Right renal cortex interstitium (tissue), 3 donors: ENCODE measurements at regions not wholly inside any gene's neighbourhood (a gene's known extent, or its start where the extent isn't known, plus 50 kb on each side); places are given as distances from the start of the nearest gene placed in this dataset.
"Not testable (repeated sequence)": the region's sequence is repeated elsewhere in the genome, so short reads cannot be mapped to it uniquely, and the experiment has no call there.

Source experiments
- DNase-seq, 3 donors: peaks; one replicate each; pipeline ENCODE4 v3.0.0-alpha.2; 2013; ENCODE audit warnings: low read depth in 3 of 3, low spot score in 2 of 3

DNA sequence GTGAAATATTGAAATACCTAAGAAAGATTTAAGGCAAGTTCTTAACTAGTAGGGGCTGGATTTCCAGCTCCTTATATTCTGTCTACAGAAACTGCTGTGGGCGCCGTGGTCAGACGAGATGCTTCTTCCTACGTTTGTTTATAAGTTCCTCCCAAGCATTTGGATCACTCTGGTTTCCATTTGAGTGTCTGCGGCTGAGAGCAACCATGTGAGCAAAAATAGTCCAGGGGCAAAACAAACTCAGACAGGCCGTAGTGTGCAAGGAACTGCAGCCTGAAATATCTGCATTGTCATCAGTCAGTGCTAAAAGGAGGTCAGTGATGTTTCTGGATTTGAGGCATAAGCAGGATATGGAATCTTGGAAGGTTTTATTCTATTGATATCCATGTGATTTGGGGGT is 485.9 kb upstream of the JAG1 start:
- no peak for DNase-seq

DNA sequence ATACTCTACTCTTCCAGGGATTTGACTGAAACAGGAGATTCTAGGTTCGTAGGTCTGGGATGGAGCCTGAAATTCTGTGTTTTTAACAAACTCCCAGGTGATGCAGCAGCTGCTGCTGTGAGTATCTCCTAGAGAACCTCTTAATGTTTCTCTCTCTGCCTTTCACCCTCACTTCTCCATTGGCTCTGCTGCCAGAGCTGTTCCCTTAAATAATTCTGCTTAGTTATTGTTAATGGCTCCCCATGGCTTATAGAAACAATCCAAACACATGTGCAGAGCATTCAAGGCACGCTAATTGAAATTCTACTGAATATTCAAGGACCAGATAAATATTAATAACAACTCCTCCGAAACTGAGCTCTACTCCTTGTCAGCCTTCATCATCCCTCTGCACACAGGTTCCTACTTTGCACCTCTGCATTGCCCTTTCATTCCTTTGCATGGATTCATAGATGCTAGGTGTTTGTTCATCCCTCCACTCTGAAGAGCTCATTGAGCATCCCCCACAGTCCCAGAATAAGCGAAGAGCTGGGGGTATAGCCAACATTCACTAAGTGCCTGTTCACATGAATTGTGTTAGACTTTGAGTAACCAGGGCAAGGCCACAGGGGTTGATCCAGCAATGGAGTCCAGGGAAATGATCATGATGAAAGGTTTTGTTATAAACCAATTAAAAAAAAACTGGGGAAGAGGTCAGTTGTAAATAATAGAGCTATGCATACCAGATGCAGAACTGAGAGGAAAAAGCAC is 488.4 kb upstream of the JAG1 start:
- DNase-seq: no peak

DNA sequence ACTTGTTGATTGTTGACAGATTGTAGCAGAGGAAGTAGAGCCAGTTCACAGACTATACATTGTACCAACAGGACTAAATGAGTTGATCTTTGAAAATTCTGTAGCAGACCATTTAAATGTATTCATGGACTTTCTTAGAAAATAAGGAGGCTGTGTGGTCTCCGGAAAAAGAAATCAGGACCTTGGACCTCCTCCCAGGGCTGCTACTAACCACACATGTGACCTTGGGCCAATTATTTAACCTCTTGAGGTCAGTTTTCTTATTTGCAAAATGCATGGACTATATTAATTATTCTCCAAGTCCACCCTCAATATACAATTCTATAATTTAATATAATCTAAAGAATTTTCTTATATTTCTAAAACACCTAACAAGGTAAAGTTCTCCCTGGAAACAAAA is 492.0 kb upstream of the JAG1 start:
- no peak for DNase-seq

GRCh38 chr20:11166712-11167111 is 492.9 kb upstream of the JAG1 start:
- DNase-seq: no peak

- DNase-seq: no peak
Measured at GRCh38 chr20:11168026-11168425, 494.2 kb upstream of the JAG1 start.

- DNase-seq: no peak
Measured at GRCh38 chr20:11170025-11170424, 496.2 kb upstream of the JAG1 start.

- DNase-seq: no peak
Measured at GRCh38 chr20:11170565-11170964, 496.8 kb upstream of the JAG1 start.

- DNase-seq: no peak
Measured at GRCh38 chr20:11172881-11173280, 499.1 kb upstream of the JAG1 start.

DNA sequence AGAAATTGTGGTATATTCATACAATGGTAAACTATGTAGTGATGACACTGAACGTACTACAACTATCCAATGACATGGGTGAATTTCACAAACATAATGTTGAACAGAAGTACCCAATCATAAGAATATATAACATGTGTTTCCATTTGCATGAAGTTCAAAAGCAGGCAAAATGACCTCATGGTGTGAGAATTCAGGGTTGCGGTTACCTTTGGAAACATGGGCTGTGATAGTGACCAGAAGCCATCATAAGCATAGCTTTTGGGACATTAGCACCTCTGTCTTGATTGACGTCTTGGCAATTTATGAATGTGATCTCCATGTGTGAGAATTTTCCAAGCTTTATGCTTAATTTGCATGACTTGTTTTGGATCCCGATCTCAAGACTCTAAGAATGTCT is 500.1 kb upstream of the JAG1 start:
- no peak for DNase-seq

GRCh38 chr20:11174861-11175260 is 501.1 kb upstream of the JAG1 start:
- DNase-seq: no peak

GRCh38 chr20:11176431-11176830 is 502.6 kb upstream of the JAG1 start:
- no peak for DNase-seq

- no peak for DNase-seq
Measured at GRCh38 chr20:11178946-11179654, 505.3 kb upstream of the JAG1 start.

DNA sequence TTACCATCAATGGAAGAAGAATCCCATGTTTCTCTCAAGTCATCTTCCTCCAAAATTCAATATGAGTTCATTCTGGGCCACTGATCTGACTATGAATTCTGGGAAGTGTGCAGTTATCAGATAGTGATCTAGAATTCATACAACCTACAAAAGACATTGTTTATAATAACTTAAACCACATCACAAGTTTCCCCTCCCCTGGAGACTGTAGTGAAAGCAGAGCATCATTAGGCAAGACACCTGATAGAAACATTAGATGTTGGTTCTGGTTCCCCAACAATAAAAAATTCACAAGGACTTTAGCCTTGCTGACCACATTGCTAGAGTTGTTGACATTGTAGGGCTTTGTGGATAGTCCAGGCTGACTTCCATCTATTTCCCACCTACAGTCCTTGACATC is 506.4 kb upstream of the JAG1 start:
- DNase-seq: no peak

- not testable (repeated sequence) for DNase-seq
Measured at GRCh38 chr20:11181129-11181528, 507.3 kb upstream of the JAG1 start.

DNA sequence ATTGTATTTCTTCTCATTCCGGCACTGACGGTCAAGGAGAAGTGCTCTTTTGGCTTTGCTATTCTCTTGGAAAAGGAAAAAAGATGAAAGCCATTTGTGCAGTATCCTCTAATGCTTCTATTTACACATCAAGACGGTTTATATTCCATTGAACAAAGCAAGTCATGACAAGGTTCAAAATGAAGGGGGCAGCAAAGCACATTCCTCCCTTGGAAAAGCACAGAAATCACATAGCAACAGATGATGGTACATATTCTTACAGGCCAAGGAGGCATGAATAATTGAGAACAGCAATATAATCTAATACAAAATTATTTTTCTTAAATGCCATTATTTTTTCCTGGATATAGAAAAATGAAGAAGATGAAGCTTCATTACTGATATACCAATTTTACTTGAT is 508.2 kb upstream of the JAG1 start:
- DNase-seq: no peak

DNA sequence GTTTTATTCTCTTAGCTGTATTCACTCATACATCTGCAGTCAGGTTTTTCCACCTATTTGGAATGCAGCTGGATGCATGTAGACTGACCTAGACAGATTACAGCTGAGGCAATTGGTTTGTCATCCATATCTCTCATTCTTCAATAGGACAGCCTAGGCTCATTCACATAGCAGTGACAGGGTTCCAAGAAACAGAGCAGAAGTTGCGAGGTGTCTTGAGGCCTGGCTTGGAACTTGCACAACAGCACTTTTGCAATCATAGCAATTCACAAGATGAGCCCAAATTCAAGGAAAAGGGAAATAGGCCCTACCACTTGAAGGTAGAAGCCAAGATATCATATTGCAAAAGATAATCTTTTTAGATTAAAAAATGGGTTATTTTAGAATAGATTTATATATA is 508.9 kb upstream of the JAG1 start:
- no peak for DNase-seq

DNA sequence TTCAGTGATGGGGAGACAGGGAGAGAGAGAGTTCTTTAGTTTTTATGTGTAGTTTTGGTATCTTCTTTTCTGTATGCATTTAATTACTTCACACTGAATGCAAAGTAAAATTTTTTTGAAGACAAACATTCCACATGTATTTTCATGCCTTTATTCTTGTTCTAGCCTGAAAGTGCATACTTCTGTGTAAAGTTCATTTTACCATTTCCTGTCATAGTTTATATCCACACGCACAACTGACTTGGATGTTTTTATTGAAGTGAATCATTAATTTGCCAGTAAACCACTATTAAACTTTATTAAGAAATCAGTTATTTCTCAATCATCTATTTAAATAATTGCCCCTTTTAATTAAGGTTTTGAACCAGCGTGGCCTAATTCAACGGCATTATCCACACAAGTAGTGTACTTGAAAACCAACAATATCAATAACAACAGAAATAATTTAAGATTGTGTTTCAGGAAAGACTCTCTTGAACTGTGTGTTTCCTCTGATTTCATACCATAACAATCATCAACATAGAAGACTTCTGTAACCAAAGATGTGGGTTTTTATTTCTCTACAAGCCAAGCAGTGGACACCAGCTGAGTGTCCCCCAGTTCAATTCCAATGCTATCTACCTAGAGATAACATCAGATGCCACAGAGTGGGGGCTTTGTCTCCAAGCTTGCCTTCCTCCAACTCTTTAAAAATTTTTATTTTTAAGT is 512.7 kb upstream of the JAG1 start:
- no peak for DNase-seq

DNA sequence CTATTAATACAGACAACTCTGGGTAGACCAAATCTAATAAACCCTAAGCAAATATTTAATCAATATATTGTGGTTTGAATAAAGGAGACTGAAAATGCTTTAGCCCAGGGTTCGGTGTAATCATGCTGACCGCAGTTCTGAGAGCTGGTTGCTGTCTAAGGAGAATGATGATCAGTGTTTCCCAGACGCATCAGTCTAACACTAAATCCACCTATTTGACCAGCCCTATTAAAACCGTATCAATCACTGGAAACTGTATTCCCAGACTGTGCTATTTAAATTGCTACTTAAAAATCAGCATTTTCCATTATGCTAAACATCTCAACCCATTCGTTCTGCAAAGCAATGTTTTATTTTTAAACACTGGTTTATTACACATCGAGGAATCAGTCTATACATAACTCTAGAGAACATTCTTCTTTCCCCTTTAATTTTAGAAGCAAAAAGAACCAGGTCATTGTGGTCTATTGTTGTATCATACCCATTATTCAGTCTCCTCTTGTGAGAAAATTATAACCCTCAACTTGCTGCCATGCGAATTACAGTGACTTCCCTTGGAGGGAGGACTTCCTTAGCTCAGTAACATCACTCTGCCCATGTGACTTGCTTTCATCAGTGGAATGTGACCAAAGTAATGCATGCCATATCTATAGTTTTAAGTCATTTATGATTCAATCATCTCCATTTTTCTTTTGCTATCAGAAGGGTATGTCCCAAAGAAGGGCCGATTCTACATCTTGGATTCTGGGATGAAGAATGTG is 515.2 kb upstream of the JAG1 start:
- DNase-seq: no peak

GRCh38 chr20:11190741-11191140 is 516.9 kb upstream of the JAG1 start:
- DNase-seq: no peak

- no peak for DNase-seq
Measured at GRCh38 chr20:11192106-11192505, 518.3 kb upstream of the JAG1 start.

GRCh38 chr20:11193241-11193640 is 519.4 kb upstream of the JAG1 start:
- DNase-seq: no peak
